ENCODE measurements at regions not wholly inside any gene's neighbourhood (a gene's known extent, or its start where the extent isn't known, plus 50 kb on each side); places are given as distances from the start of the nearest gene placed in this dataset.
"Not testable (repeated sequence)": the region's sequence is repeated elsewhere in the genome, so short reads cannot be mapped to it uniquely, and the experiment has no call there.

GRCh38 chr12:34304546-34304945 is 282.2 kb downstream of the ALG10 start:
- Histone ChIP-seq H3K9ac (ENCODE audit: insufficient read length) (no peak overlapping the region), H3K36me3 (ENCODE audit: insufficient read depth, low read length) (no peaks in the 10 kb centered on the region), H3K9me3 (ENCODE audit: low read depth, low read length) (no peaks in the 10 kb centered on the region), H3K4me3 (no peak overlapping the region), H3K27ac (no peak overlapping the region)
- no peak for DNase-seq (ENCODE audit: low read depth, low spot score)
- no peak for TF ChIP-seq FOXP2 (optimal IDR thresholded peaks at IDR 0.05; ENCODE audit: control extremely low read depth, extremely low read length, insufficient read depth)
- TF ChIP-seq POLR2AphosphoS5 (IDR thresholded peaks at IDR 0.05; ENCODE audit: borderline replicate concordance, low read depth, low read length) = no peak
- TF ChIP-seq EZH2 (IDR thresholded peaks at IDR 0.05) = no peak

- no peak overlapping the region for H3K9ac ChIP-seq (ENCODE audit: insufficient read length)
- no peaks in the 10 kb centered on the region for H3K36me3 ChIP-seq (ENCODE audit: insufficient read depth, low read length)
- DNase-seq (ENCODE audit: low read depth, low spot score) = no peak
- H3K9me3 ChIP-seq (ENCODE audit: low read depth, low read length) = no peaks in the 10 kb centered on the region
- TF ChIP-seq FOXP2 (optimal IDR thresholded peaks at IDR 0.05; ENCODE audit: control extremely low read depth, extremely low read length, insufficient read depth) (no peak), EZH2 (IDR thresholded peaks at IDR 0.05) (no peak), POLR2AphosphoS5 (IDR thresholded peaks at IDR 0.05; ENCODE audit: borderline replicate concordance, low read depth, low read length) (no peak)
- no peak overlapping the region for H3K4me3 ChIP-seq
- no peak overlapping the region for H3K27ac ChIP-seq
These were observed 282.9 kb downstream of the ALG10 start for GRCh38 chr12:34305176-34305575.

- no peak for DNase-seq (ENCODE audit: low read depth, low spot score)
- no peaks in the 10 kb centered on the region for H3K36me3 ChIP-seq (ENCODE audit: insufficient read depth, low read length)
- no peaks in the 10 kb centered on the region for H3K9me3 ChIP-seq (ENCODE audit: low read depth, low read length)
- no peak overlapping the region for H3K9ac ChIP-seq (ENCODE audit: insufficient read length)
- no peak for TF ChIP-seq FOXP2 (optimal IDR thresholded peaks at IDR 0.05; ENCODE audit: control extremely low read depth, extremely low read length, insufficient read depth)
- TF ChIP-seq EZH2 (IDR thresholded peaks at IDR 0.05) = no peak
- TF ChIP-seq POLR2AphosphoS5 (IDR thresholded peaks at IDR 0.05; ENCODE audit: borderline replicate concordance, low read depth, low read length) = no peak
- H3K27ac ChIP-seq = no peak overlapping the region
- H3K4me3 ChIP-seq = no peak overlapping the region
These were observed 284.0 kb downstream of the ALG10 start for GRCh38 chr12:34306133-34306830.

- H3K9me3 ChIP-seq (ENCODE audit: low read depth, low read length); H3K4me3 ChIP-seq; H3K27ac ChIP-seq; H3K9ac ChIP-seq (ENCODE audit: insufficient read length); H3K36me3 ChIP-seq (ENCODE audit: insufficient read depth, low read length); DNase-seq (ENCODE audit: low read depth, low spot score): not testable (repeated sequence)
These were observed 287.8 kb downstream of the ALG10 start for GRCh38 chr12:34309806-34310804.

- H3K27ac ChIP-seq = no peak overlapping the region
- TF ChIP-seq POLR2AphosphoS5 (IDR thresholded peaks at IDR 0.05; ENCODE audit: borderline replicate concordance, low read depth, low read length) (no peak), FOXP2 (optimal IDR thresholded peaks at IDR 0.05; ENCODE audit: control extremely low read depth, extremely low read length, insufficient read depth) (no peak), EZH2 (IDR thresholded peaks at IDR 0.05) (no peak)
- H3K4me3 ChIP-seq = no peak overlapping the region
- no peak overlapping the region for H3K9ac ChIP-seq (ENCODE audit: insufficient read length)
- no peaks in the 10 kb centered on the region for H3K36me3 ChIP-seq (ENCODE audit: insufficient read depth, low read length)
- H3K9me3 ChIP-seq (ENCODE audit: low read depth, low read length) = no peaks in the 10 kb centered on the region
- no peak for DNase-seq (ENCODE audit: low read depth, low spot score)
These were observed 289.0 kb downstream of the ALG10 start for GRCh38 chr12:34311337-34311736.

- Histone ChIP-seq H3K4me3 (no peak overlapping the region), H3K36me3 (ENCODE audit: insufficient read depth, low read length) (no peaks in the 10 kb centered on the region), H3K27ac (no peak overlapping the region), H3K9me3 (ENCODE audit: low read depth, low read length) (no peaks in the 10 kb centered on the region), H3K9ac (ENCODE audit: insufficient read length) (no peak overlapping the region)
- DNase-seq (ENCODE audit: low read depth, low spot score) = no peak
- TF ChIP-seq FOXP2 (optimal IDR thresholded peaks at IDR 0.05; ENCODE audit: control extremely low read depth, extremely low read length, insufficient read depth) (no peak), POLR2AphosphoS5 (IDR thresholded peaks at IDR 0.05; ENCODE audit: borderline replicate concordance, low read depth, low read length) (no peak), EZH2 (IDR thresholded peaks at IDR 0.05) (no peak)
These were observed 305.4 kb downstream of the ALG10 start for GRCh38 chr12:34327671-34328070.

GRCh38 chr12:34333337-34333736 is 311.0 kb downstream of the ALG10 start:
- H3K27ac ChIP-seq = no peak overlapping the region
- no peak overlapping the region for H3K4me3 ChIP-seq
- H3K36me3 ChIP-seq (ENCODE audit: insufficient read depth, low read length) = no peaks in the 10 kb centered on the region
- DNase-seq (ENCODE audit: low read depth, low spot score) = no peak
- no peak for TF ChIP-seq POLR2AphosphoS5 (IDR thresholded peaks at IDR 0.05; ENCODE audit: borderline replicate concordance, low read depth, low read length)
- TF ChIP-seq EZH2 (IDR thresholded peaks at IDR 0.05) = no peak
- no peak for TF ChIP-seq FOXP2 (optimal IDR thresholded peaks at IDR 0.05; ENCODE audit: control extremely low read depth, extremely low read length, insufficient read depth)
- no peak overlapping the region for H3K9ac ChIP-seq (ENCODE audit: insufficient read length)
- H3K9me3 ChIP-seq (ENCODE audit: low read depth, low read length) = no peaks in the 10 kb centered on the region

GRCh38 chr12:34334538-34334937 is 312.2 kb downstream of the ALG10 start:
- no peak for DNase-seq (ENCODE audit: low read depth, low spot score)
- Histone ChIP-seq H3K27ac (no peak overlapping the region), H3K4me3 (no peak overlapping the region), H3K9me3 (ENCODE audit: low read depth, low read length) (no peaks in the 10 kb centered on the region), H3K9ac (ENCODE audit: insufficient read length) (no peak overlapping the region), H3K36me3 (ENCODE audit: insufficient read depth, low read length) (no peaks in the 10 kb centered on the region)
- TF ChIP-seq EZH2 (IDR thresholded peaks at IDR 0.05) (no peak), FOXP2 (optimal IDR thresholded peaks at IDR 0.05; ENCODE audit: control extremely low read depth, extremely low read length, insufficient read depth) (no peak), POLR2AphosphoS5 (IDR thresholded peaks at IDR 0.05; ENCODE audit: borderline replicate concordance, low read depth, low read length) (no peak)
